ENCODE measurements at regions not wholly inside any gene's neighbourhood (a gene's known extent, or its start where the extent isn't known, plus 50 kb on each side); places are given as distances from the start of the nearest gene placed in this dataset.

DNA sequence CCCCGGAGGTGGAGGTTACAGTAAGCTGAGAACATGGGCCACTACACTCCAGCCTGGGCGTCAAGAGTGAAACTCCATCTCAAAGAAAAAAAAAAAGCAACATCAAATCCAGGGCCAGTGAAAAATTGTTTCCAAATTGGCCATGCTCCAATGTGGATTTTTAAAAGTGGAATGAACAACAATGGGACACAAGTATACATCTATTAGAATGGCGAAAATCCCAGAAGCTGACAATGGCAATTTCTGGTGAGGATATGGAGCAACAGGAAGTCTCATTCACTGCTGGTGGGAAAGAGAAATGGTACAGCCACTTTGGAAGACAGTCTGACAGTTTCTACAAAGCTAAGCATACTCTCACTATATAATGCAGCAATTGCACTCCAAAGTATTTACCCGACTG is 161.4 kb downstream of the UXS1 start:
- no peak overlapping the region for H3K56ac ChIP-seq (replicated peaks; ENCODE audit: insufficient read length, low read depth, low read length)
- no peak overlapping the region for H3K4me2 ChIP-seq (ENCODE audit: insufficient read depth in 1 of 2, low read depth in 2 of 2, low read length in 2 of 2)
- no peaks in the 10 kb centered on the region for H3K23me2 ChIP-seq (ENCODE audit: low read depth, low read length)
- ChIA-PET CTCF (ENCODE audit: partially characterized antibody) (no interaction called here), POLR2A (ENCODE audit: partially characterized antibody) (no interaction called here)
- no peaks in the 10 kb centered on the region for H3K27me3 ChIP-seq (replicated peaks in 1 of 4; ENCODE audit: control insufficient read depth in 3 of 4, extremely low read depth in 1 of 4, insufficient read depth in 3 of 4, low read length in 3 of 4)
- no peak overlapping the region for H3K14ac ChIP-seq (ENCODE audit: insufficient read length)
- H3K79me1 ChIP-seq (ENCODE audit: low read depth, low read length), result no peaks in the 10 kb centered on the region
- H3K18ac ChIP-seq (ENCODE audit: extremely low read depth, low read length), result no peak overlapping the region
- no peaks in the 10 kb centered on the region for H3K9me3 ChIP-seq (ENCODE audit: insufficient read depth in 2 of 2, low read depth in 1 of 2, low read length in 1 of 2)
- H3K36me3 ChIP-seq (ENCODE audit: control insufficient read depth in 2 of 4, insufficient read depth in 4 of 4, low read length in 3 of 4), result no peaks in the 10 kb centered on the region
- H3K27ac ChIP-seq (ENCODE audit: low read depth, low read length), result no peak overlapping the region
- no peak overlapping the region for H3K9ac ChIP-seq (replicated peaks in 1 of 4; ENCODE audit: extremely low read depth in 1 of 4, low read depth in 3 of 4, low read length in 3 of 4)
- no peak overlapping the region for H4K8ac ChIP-seq (ENCODE audit: extremely low read depth, insufficient read depth, low read length)
- no peak overlapping the region for H3K23ac ChIP-seq (ENCODE audit: insufficient read length)
- no peak overlapping the region for H3K4ac ChIP-seq (replicated peaks; ENCODE audit: insufficient read length, low read depth, low read length)
- 87% methylated on average over 4 of the region's 4 CpGs; no CpG with 5 or more reads in 1 of the 2 experiments for WGBS, 2 experiments (ENCODE audit: extremely low coverage in 1 of 2, insufficient coverage in 1 of 2, insufficient read length in 1 of 2, insufficient replicate concordance in 2 of 2, low coverage in 1 of 2, low lambda C conversion rate in 2 of 2, missing lambda C conversion rate in 1 of 2)
- no peak overlapping the region for H2BK20ac ChIP-seq (ENCODE audit: low read length)
- DNase-seq (ENCODE audit: low read depth in 1 of 2, low spot score in 2 of 2) (no peak), FAIRE-seq (no peak)
- H3K4me1 ChIP-seq (replicated peaks in 1 of 4; ENCODE audit: control insufficient read depth in 3 of 4, insufficient read depth in 4 of 4, low read length in 3 of 4), result no peaks in the 10 kb centered on the region; a peak in 1 of 7 replicates
- no peak overlapping the region for H3K4me3 ChIP-seq (ENCODE audit: extremely low read depth in 1 of 4, insufficient read depth in 2 of 4, low read depth in 3 of 4, low read length in 4 of 4)
- no peak overlapping the region for H2AFZ ChIP-seq (ENCODE audit: low read length)
- no peak overlapping the region for H4K91ac ChIP-seq (replicated peaks; ENCODE audit: insufficient read length, low read length)
- H4K20me1 ChIP-seq (replicated peaks in 1 of 2; ENCODE audit: control insufficient read depth in 1 of 2, insufficient read depth in 2 of 2, low read length in 2 of 2), result no peaks in the 10 kb centered on the region
- no peak overlapping the region for H2BK15ac ChIP-seq (ENCODE audit: low read length)
- no peak overlapping the region for H2BK120ac ChIP-seq (replicated peaks; ENCODE audit: low read depth, low read length)
- no peak overlapping the region for H2AK5ac ChIP-seq (ENCODE audit: low read depth, low read length)
- H2BK12ac ChIP-seq (ENCODE audit: low read depth, low read length), result no peak overlapping the region
- no peak overlapping the region for H2BK5ac ChIP-seq (ENCODE audit: low read depth, low read length)
- no peak overlapping the region for H4K5ac ChIP-seq (ENCODE audit: insufficient read length, low read depth, low read length)
- no peaks in the 10 kb centered on the region for H3K79me2 ChIP-seq (ENCODE audit: control insufficient read depth in 1 of 2, insufficient read depth in 2 of 2, low read length in 2 of 2)
- TF ChIP-seq TBP (IDR thresholded peaks at IDR 0.05; ENCODE audit: low read depth, low read length) (no peak), CREB1 (IDR thresholded peaks at IDR 0.05) (no peak), JUN (IDR thresholded peaks at IDR 0.05; ENCODE audit: low read depth, low read length) (no peak), POLR2A (IDR thresholded peaks at IDR 0.05; ENCODE audit: control extremely low read depth in 1 of 2, low read depth in 2 of 2, low read length in 2 of 2) (no peak), POLR2AphosphoS5 (IDR thresholded peaks at IDR 0.05; ENCODE audit: low read depth, low read length) (no peak), NRF1 (IDR thresholded peaks at IDR 0.05; ENCODE audit: low read depth, low read length) (no peak), SRF (IDR thresholded peaks at IDR 0.05; ENCODE audit: low read depth, low read length) (no peak), HDAC6 (IDR thresholded peaks at IDR 0.05; ENCODE audit: low read depth, low read length) (no peak), FOSL1 (IDR thresholded peaks at IDR 0.05; ENCODE audit: insufficient read depth, low read depth, low read length) (no peak), ASH2L (IDR thresholded peaks at IDR 0.05; ENCODE audit: low read length) (no peak), CBX5 (IDR thresholded peaks at IDR 0.05; ENCODE audit: low read depth, low read length) (no peak), SAP30 (IDR thresholded peaks at IDR 0.05; ENCODE audit: insufficient read depth, insufficient replicate concordance, low read length) (no peak), MAFK (IDR thresholded peaks at IDR 0.05; ENCODE audit: low read depth, low read length) (no peak), PHF8 (conservative IDR thresholded peaks at IDR 0.05; ENCODE audit: low read depth, low read length) (no peak)

Measured in H1 (cell line).